Gastrocnemius medialis (tissue), 4 donors: ENCODE measurements at regions not wholly inside any gene's neighbourhood (a gene's known extent, or its start where the extent isn't known, plus 50 kb on each side); places are given as distances from the start of the nearest gene placed in this dataset.

Source experiments
- ATAC-seq, 2 donors: fragments of 150-250 bp; one replicate each; pipeline ENCODE4 v1.9.1; 2016
- DNase-seq, 2 donors: peaks; one replicate each; pipeline ENCODE4 v3.0.0-alpha.2; 2019
- H3K27ac ChIP-seq, 4 donors: fragments of 200-600 bp; sonication (generic); 1 replicate in 1 of 4; 2 replicates in 3 of 4; pipeline ENCODE4 v1.5.1; 2016 to 2018; ENCODE audit warnings: mild to moderate bottlenecking in 2 of 4, moderate library complexity in 1 of 4
- H3K27me3 ChIP-seq, 3 donors: fragments of 200-600 bp; sonication (generic) in 2 of 3; 1 replicate in 1 of 3; 2 replicates in 2 of 3; pipeline versions ENCODE4 v1.5.1 to v1.6.0; 2016 to 2019; ENCODE audit warnings: mild to moderate bottlenecking in 1 of 3, moderate library complexity in 1 of 3
- H3K36me3 ChIP-seq, 2 donors: fragments of 200-600 bp; sonication (generic) in 1 of 2; one replicate each; pipeline ENCODE4 v1.5.1; 2017 to 2018
- H3K4me1 ChIP-seq, 2 donors: fragments of 200-600 bp; sonication (generic) in 1 of 2; one replicate each; pipeline ENCODE4 v1.5.1; 2016 to 2017; ENCODE audit warnings: mild to moderate bottlenecking in 2 of 2
- H3K4me3 ChIP-seq, 4 donors: fragments of 200-600 bp; sonication (generic) in 3 of 4; 1 replicate in 1 of 4; 2 replicates in 3 of 4; pipeline ENCODE4 v1.5.1; 2016 to 2019; ENCODE audit warnings: mild to moderate bottlenecking in 2 of 4
- H3K9me3 ChIP-seq, 3 donors: fragments of 200-600 bp; sonication (generic) in 2 of 3; 1 replicate in 1 of 3; 2 replicates in 2 of 3; pipeline ENCODE4 v1.5.1; 2016 to 2019
- CTCF ChIP-seq, 5 experiments: fragments of 450-650 bp in 3 of 5; fragments of 200-600 bp in 2 of 5; sonication (generic) in 2 of 5; IDR thresholded peaks in 4 of 5; conservative IDR thresholded peaks in 1 of 5; 1 replicate in 4 of 5; 2 replicates in 1 of 5; pipeline ENCODE4 v1.5.1; 2016 to 2019; ENCODE audit warnings: antibody characterized with exemption in 5 of 5, mild to moderate bottlenecking in 3 of 5, moderate library complexity in 3 of 5
- POLR2A ChIP-seq, 2 donors: fragments of 450-650 bp; IDR thresholded peaks; one replicate each; pipeline ENCODE4 v1.6.1; 2017; ENCODE audit warnings: antibody characterized with exemption in 2 of 2, mild to moderate bottlenecking in 2 of 2, moderate library complexity in 2 of 2
- in situ Hi-C, 4 donors: fragments of 200-750 bp; cut with MboI; loops; one replicate each; pipeline versions ENCODE4 v1.15.0 to v1.8.0; 2017; ENCODE audit warnings: low sequenced_read_pairs in 4 of 4
- intact Hi-C: fragments of 100-400 bp; cut with DNase I; formaldehyde crosslinking; loops from one replicate; pipeline ENCODE4 v1.15.1; 2023; ENCODE audit warnings: low total_unique reads

DNA sequence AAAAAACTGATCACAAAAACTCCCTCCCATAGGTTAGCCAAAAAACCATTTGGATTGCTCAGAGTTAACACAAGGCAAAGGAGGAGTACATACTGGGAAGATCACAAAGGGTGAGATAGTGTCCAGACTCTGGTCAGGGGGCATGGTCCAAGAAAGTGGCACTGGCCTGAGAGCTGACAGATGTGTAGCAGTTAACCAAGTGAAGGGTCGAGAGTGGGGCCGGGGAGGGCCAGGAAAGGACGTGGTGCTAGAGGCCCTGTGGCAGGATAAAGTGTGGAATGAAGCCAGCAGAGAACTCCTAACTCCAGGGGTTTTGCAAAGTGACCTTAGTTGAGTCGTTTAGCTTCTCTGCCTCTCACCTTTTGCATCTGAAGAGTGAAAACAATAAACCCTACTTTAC lies 290.5 kb downstream of the FOXA2 start:
- in situ Hi-C loops (no loop called here), intact Hi-C loops (no loop called here)
- no peak overlapping the region for H3K4me3 ChIP-seq
- no peak overlapping the region for H3K27ac ChIP-seq
- TF ChIP-seq POLR2A (IDR thresholded peaks at IDR 0.05) (no peak), CTCF (IDR thresholded peaks at IDR 0.05 in 4 of 5, conservative IDR thresholded peaks at IDR 0.05 in 1 of 5) (no peak)
- no peaks in the 10 kb centered on the region for H3K9me3 ChIP-seq
- ATAC-seq (no peak), DNase-seq (no peak)
- H3K36me3 ChIP-seq: no peaks in the 10 kb centered on the region
- no peaks in the 10 kb centered on the region for H3K27me3 ChIP-seq
- no peaks in the 10 kb centered on the region for H3K4me1 ChIP-seq

DNA sequence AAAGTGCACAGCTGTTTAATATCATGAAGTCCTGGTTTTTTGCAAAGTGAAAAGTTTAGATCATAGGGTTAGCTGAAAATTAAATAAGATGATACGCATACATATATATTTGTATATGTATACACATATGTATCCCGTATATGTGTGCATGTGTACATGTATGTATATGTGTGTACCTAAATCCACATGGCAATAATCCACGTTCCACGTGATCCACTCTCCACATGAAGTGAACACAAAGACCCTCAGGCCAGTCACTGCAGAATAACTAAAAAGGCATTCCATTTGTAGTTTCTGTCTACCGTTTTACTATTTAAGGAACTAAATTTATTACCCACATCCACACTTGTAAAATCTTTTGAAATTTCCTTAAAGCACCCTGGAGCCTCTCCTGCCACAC lies 294.9 kb downstream of the FOXA2 start:
- no peaks in the 10 kb centered on the region for H3K4me1 ChIP-seq
- no peaks in the 10 kb centered on the region for H3K36me3 ChIP-seq
- H3K4me3 ChIP-seq: no peak overlapping the region
- H3K27me3 ChIP-seq: no peaks in the 10 kb centered on the region
- no peak overlapping the region for H3K27ac ChIP-seq
- intact Hi-C loops: no loop called here
- H3K9me3 ChIP-seq: no peaks in the 10 kb centered on the region
- no peak for DNase-seq
- no peak for ATAC-seq
- in situ Hi-C loops: no loop called here
- no peak for TF ChIP-seq CTCF (IDR thresholded peaks at IDR 0.05 in 4 of 5, conservative IDR thresholded peaks at IDR 0.05 in 1 of 5)
- no peak for TF ChIP-seq POLR2A (IDR thresholded peaks at IDR 0.05)

DNA sequence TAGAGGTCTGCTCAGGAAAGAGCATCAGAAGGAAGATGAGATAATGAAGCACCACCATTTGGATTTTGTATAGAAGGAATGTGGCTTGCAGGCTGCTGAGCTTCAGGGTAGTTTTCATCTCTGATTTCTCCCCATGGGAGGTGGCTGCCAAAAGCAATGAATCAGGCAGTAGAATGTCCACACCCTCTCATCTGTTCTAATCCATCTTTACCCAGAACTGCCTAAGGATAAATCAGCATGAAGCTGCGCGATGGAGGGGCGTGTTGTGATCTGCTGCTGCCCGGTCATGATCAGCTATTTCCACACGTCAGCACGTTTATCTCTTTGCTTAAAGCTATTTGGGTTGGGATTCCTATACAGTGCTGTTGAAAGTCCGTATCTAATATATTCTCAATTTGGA lies 295.4 kb downstream of the FOXA2 start:
- ATAC-seq (no peak), DNase-seq (no peak)
- TF ChIP-seq CTCF (IDR thresholded peaks at IDR 0.05 in 4 of 5, conservative IDR thresholded peaks at IDR 0.05 in 1 of 5) (no peak), POLR2A (IDR thresholded peaks at IDR 0.05) (no peak)
- Histone ChIP-seq H3K9me3 (no peaks in the 10 kb centered on the region), H3K4me1 (no peaks in the 10 kb centered on the region), H3K4me3 (no peak overlapping the region), H3K36me3 (no peaks in the 10 kb centered on the region), H3K27me3 (no peaks in the 10 kb centered on the region), H3K27ac (no peak overlapping the region)
- in situ Hi-C loops: no loop called here
- intact Hi-C loops: no loop called here

GRCh38 chr20:22288156-22288555 lies 296.2 kb downstream of the FOXA2 start:
- TF ChIP-seq POLR2A (IDR thresholded peaks at IDR 0.05) (no peak), CTCF (IDR thresholded peaks at IDR 0.05 in 4 of 5, conservative IDR thresholded peaks at IDR 0.05 in 1 of 5) (no peak)
- Histone ChIP-seq H3K4me3 (no peak overlapping the region), H3K4me1 (no peaks in the 10 kb centered on the region), H3K36me3 (no peaks in the 10 kb centered on the region), H3K27ac (no peak overlapping the region), H3K9me3 (no peaks in the 10 kb centered on the region), H3K27me3 (no peaks in the 10 kb centered on the region)
- in situ Hi-C loops (no loop called here), intact Hi-C loops (no loop called here)
- peak; percentile 23 to 58 for ATAC-seq
- peak; percentile 17 to 44 for DNase-seq

DNA sequence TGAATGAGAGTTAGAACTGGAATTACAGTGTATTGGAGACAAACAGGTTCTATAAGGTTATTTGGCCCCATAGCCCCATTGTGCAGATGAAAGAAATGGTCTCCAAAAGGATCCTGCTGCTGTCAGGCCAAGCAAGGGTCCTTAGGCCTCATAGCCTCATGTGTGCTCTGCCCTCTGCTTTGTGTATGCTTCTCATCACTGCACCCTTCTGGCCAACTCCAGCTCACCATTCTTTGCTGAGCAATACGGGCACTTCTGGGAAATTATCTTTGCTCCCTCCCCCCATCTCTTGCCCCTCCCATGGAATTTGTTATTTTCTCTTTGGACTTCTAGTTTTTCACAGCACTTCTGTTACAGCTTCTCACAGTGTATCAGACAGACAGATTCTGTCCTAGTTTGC lies 298.8 kb downstream of the FOXA2 start:
- Histone ChIP-seq H3K36me3 (no peaks in the 10 kb centered on the region), H3K27me3 (no peaks in the 10 kb centered on the region), H3K9me3 (no peaks in the 10 kb centered on the region), H3K27ac (no peak overlapping the region), H3K4me1 (no peaks in the 10 kb centered on the region), H3K4me3 (no peak overlapping the region)
- ATAC-seq: no peak
- in situ Hi-C loops: no loop called here
- no peak for DNase-seq
- TF ChIP-seq POLR2A (IDR thresholded peaks at IDR 0.05): no peak
- intact Hi-C loops: no loop called here
